H54 (cell line): ENCODE measurements at regions not wholly inside any gene's neighbourhood (a gene's known extent, or its start where the extent isn't known, plus 50 kb on each side); places are given as distances from the start of the nearest gene placed in this dataset.
A peak's percentile ranks its signal among the peaks of the same experiment; 100 is the strongest.
"Not testable (repeated sequence)": the region's sequence is repeated elsewhere in the genome, so short reads cannot be mapped to it uniquely, and the experiment has no call there.

Experiments
- DNase-seq: peaks from one replicate; pipeline ENCODE4 v3.0.0; 2011; ENCODE audit warnings: low spot score, mixed read lengths; ENCODE audit not compliant: insufficient read length
- FAIRE-seq: peaks from 3 replicates; lab custom pipeline; 2011; peaks lifted over from hg19 to GRCh38; lab: Jason Lieb, UNC

- not testable (repeated sequence) for DNase-seq, FAIRE-seq
Observed at GRCh38 chr1:143905214-143906179, 66.3 kb downstream of the FAM72C start.

- FAIRE-seq, DNase-seq: not testable (repeated sequence)
Observed at GRCh38 chr1:143904622-143904979, 67.2 kb downstream of the FAM72C start.

- DNase-seq, FAIRE-seq: not testable (repeated sequence)
Observed at GRCh38 chr1:143903899-143904621, 67.7 kb downstream of the FAM72C start.

GRCh38 chr1:143896377-143896776, 75.4 kb downstream of the FAM72C start:
- not testable (repeated sequence) for DNase-seq, FAIRE-seq

- FAIRE-seq, result peak; percentile 43
- not testable (repeated sequence) for DNase-seq
Observed at GRCh38 chr1:143884932-143885574, 86.7 kb downstream of the FAM72C start.

GRCh38 chr1:143884532-143884931, 87.3 kb downstream of the FAM72C start:
- not testable (repeated sequence) for DNase-seq, FAIRE-seq

- not testable (repeated sequence) for DNase-seq, FAIRE-seq
Observed at GRCh38 chr1:143879757-143880536, 91.8 kb downstream of the FAM72C start.

GRCh38 chr1:143875947-143876346, 95.8 kb downstream of the FAM72C start:
- DNase-seq, FAIRE-seq: not testable (repeated sequence)

GRCh38 chr1:143874625-143875024, 97.2 kb downstream of the FAM72C start:
- not testable (repeated sequence) for FAIRE-seq, DNase-seq

- peak; percentile 30 for FAIRE-seq
- DNase-seq, result not testable (repeated sequence)
Observed at GRCh38 chr1:143873650-143874049, 98.1 kb downstream of the FAM72C start.

GRCh38 chr1:143870388-143870787, 101.4 kb downstream of the FAM72C start:
- DNase-seq, FAIRE-seq: not testable (repeated sequence)

- FAIRE-seq, DNase-seq: not testable (repeated sequence)
Observed at GRCh38 chr1:143867590-143868220, 104.1 kb downstream of the FAM72C start.

- FAIRE-seq, result not testable (repeated sequence)
Observed at GRCh38 chr1:143863901-143864520, 107.8 kb downstream of the FAM72C start.

GRCh38 chr1:143862722-143863121, 109.1 kb downstream of the FAM72C start:
- FAIRE-seq, DNase-seq: not testable (repeated sequence)

More at GRCh38 chr1:143863901-143864520, 107.8 kb downstream of the FAM72C start:
- DNase-seq, result not testable (repeated sequence)

- DNase-seq, FAIRE-seq: not testable (repeated sequence)
Observed at GRCh38 chr1:143861306-143861705, 110.5 kb downstream of the FAM72C start.

GRCh38 chr1:143855867-143856266, 115.9 kb downstream of the FAM72C start:
- DNase-seq, FAIRE-seq: not testable (repeated sequence)

GRCh38 chr1:143854069-143854468, 117.7 kb downstream of the FAM72C start:
- FAIRE-seq, DNase-seq: not testable (repeated sequence)

- not testable (repeated sequence) for DNase-seq, FAIRE-seq
Observed at GRCh38 chr1:143850637-143851036, 121.1 kb downstream of the FAM72C start.
